ENCODE measurements at regions not wholly inside any gene's neighbourhood (a gene's known extent, or its start where the extent isn't known, plus 50 kb on each side); places are given as distances from the start of the nearest gene placed in this dataset.

- no peak overlapping the region for H3K27ac ChIP-seq
- no peak for DNase-seq (ENCODE audit: low spot score)
- no peak overlapping the region for H3K4me3 ChIP-seq
- no peak for TF ChIP-seq CTCF (IDR thresholded peaks at IDR 0.05)
Measured at GRCh38 chr2:81266106-81266505, 961.6 kb upstream of the LRRTM1 start.

- DNase-seq (ENCODE audit: low spot score), result no peak
- no peak overlapping the region for H3K4me3 ChIP-seq
- TF ChIP-seq CTCF (IDR thresholded peaks at IDR 0.05), result no peak
Measured at GRCh38 chr2:81263989-81264388, 959.4 kb upstream of the LRRTM1 start.

GRCh38 chr2:81260320-81260719, 955.8 kb upstream of the LRRTM1 start:
- Histone ChIP-seq H3K4me3 (no peak overlapping the region), H3K27ac (no peak overlapping the region)
- no peak for DNase-seq (ENCODE audit: low spot score)

More at GRCh38 chr2:81263989-81264388, 959.4 kb upstream of the LRRTM1 start:
- no peak overlapping the region for H3K27ac ChIP-seq

GRCh38 chr2:81250270-81250669, 945.7 kb upstream of the LRRTM1 start:
- H3K4me3 ChIP-seq, result no peak overlapping the region
- H3K27ac ChIP-seq, result no peak overlapping the region
- DNase-seq (ENCODE audit: low spot score), result no peak
- no peak for TF ChIP-seq CTCF (IDR thresholded peaks at IDR 0.05)

More at GRCh38 chr2:81260320-81260719, 955.8 kb upstream of the LRRTM1 start:
- no peak for TF ChIP-seq CTCF (IDR thresholded peaks at IDR 0.05)

- Histone ChIP-seq H3K27ac (no peak overlapping the region), H3K4me3 (no peak overlapping the region)
- no peak for TF ChIP-seq CTCF (IDR thresholded peaks at IDR 0.05)
- DNase-seq (ENCODE audit: low spot score), result no peak
Measured at GRCh38 chr2:81249152-81249551, 944.6 kb upstream of the LRRTM1 start.

- no peak overlapping the region for H3K27ac ChIP-seq
- no peak for TF ChIP-seq CTCF (IDR thresholded peaks at IDR 0.05)
- H3K4me3 ChIP-seq, result no peak overlapping the region
- DNase-seq (ENCODE audit: low spot score), result no peak
Measured at GRCh38 chr2:81247648-81248047, 943.1 kb upstream of the LRRTM1 start.

- Histone ChIP-seq H3K27ac (no peak overlapping the region), H3K4me3 (no peak overlapping the region)
- TF ChIP-seq CTCF (IDR thresholded peaks at IDR 0.05), result no peak
- no peak for DNase-seq (ENCODE audit: low spot score)
Measured at GRCh38 chr2:81242501-81242900, 937.9 kb upstream of the LRRTM1 start.

All from coronary artery (tissue), 2 donors.